ENCODE measurements at regions not wholly inside any gene's neighbourhood (a gene's known extent, or its start where the extent isn't known, plus 50 kb on each side); places are given as distances from the start of the nearest gene placed in this dataset.

- H3K4me1 Mint-ChIP-seq, result no peaks in the 10 kb centered on the region
- ATAC-seq (ENCODE audit: low read depth), result no peak
- H3K9me3 Mint-ChIP-seq, result no peaks in the 10 kb centered on the region
- H3K27me3 Mint-ChIP-seq, result peaks cover 3% of the 10 kb centered on the region
- H3K27ac Mint-ChIP-seq, result no peak overlapping the region
- H3K4me3 Mint-ChIP-seq, result no peak overlapping the region
- no peaks in the 10 kb centered on the region for H3K36me3 Mint-ChIP-seq
- POLR2A ChIA-PET, result no interaction called here
- DNase-seq, result no peak
Observed at GRCh38 chr13:105247830-105248229, 1287.6 kb downstream of the EFNB2 start.

- H3K27me3 Mint-ChIP-seq, result no peaks in the 10 kb centered on the region
- H3K36me3 Mint-ChIP-seq, result no peaks in the 10 kb centered on the region
- H3K4me3 Mint-ChIP-seq, result no peak overlapping the region
- DNase-seq, result no peak
- H3K4me1 Mint-ChIP-seq, result no peaks in the 10 kb centered on the region
- H3K27ac Mint-ChIP-seq, result no peak overlapping the region
- no peak for ATAC-seq (ENCODE audit: low read depth)
- H3K9me3 Mint-ChIP-seq, result no peaks in the 10 kb centered on the region
- POLR2A ChIA-PET, result no interaction called here
Observed at GRCh38 chr13:105240371-105240770, 1295.1 kb downstream of the EFNB2 start.

- Mint-ChIP-seq H3K27me3 (no peaks in the 10 kb centered on the region), H3K4me3 (no peak overlapping the region), H3K4me1 (no peaks in the 10 kb centered on the region), H3K9me3 (no peaks in the 10 kb centered on the region), H3K27ac (no peak overlapping the region), H3K36me3 (no peaks in the 10 kb centered on the region)
- ATAC-seq (ENCODE audit: low read depth), result no peak
- DNase-seq, result no peak
- POLR2A ChIA-PET, result no interaction called here
Observed at GRCh38 chr13:105232439-105232838, 1303.0 kb downstream of the EFNB2 start.

- Mint-ChIP-seq H3K9me3 (no peaks in the 10 kb centered on the region), H3K36me3 (no peaks in the 10 kb centered on the region), H3K4me1 (no peaks in the 10 kb centered on the region), H3K27me3 (no peaks in the 10 kb centered on the region), H3K4me3 (no peak overlapping the region), H3K27ac (no peak overlapping the region)
- ATAC-seq (ENCODE audit: low read depth) (no peak), DNase-seq (no peak)
- POLR2A ChIA-PET, result no interaction called here
Observed at GRCh38 chr13:105232006-105232405, 1303.5 kb downstream of the EFNB2 start.

- Mint-ChIP-seq H3K4me3 (no peak overlapping the region), H3K9me3 (no peaks in the 10 kb centered on the region), H3K27ac (no peak overlapping the region), H3K4me1 (no peaks in the 10 kb centered on the region), H3K27me3 (no peaks in the 10 kb centered on the region), H3K36me3 (no peaks in the 10 kb centered on the region)
- no peak for ATAC-seq (ENCODE audit: low read depth)
- POLR2A ChIA-PET, result no interaction called here
- DNase-seq, result no peak
Observed at GRCh38 chr13:105231579-105231978, 1303.9 kb downstream of the EFNB2 start.

- H3K4me1 Mint-ChIP-seq, result no peaks in the 10 kb centered on the region
- H3K27ac Mint-ChIP-seq, result no peak overlapping the region
- no peak for DNase-seq
- H3K9me3 Mint-ChIP-seq, result no peaks in the 10 kb centered on the region
- no peak for ATAC-seq (ENCODE audit: low read depth)
- H3K4me3 Mint-ChIP-seq, result no peak overlapping the region
- H3K36me3 Mint-ChIP-seq, result no peaks in the 10 kb centered on the region
- POLR2A ChIA-PET, result no interaction called here
- no peaks in the 10 kb centered on the region for H3K27me3 Mint-ChIP-seq
Observed at GRCh38 chr13:105220881-105221280, 1314.6 kb downstream of the EFNB2 start.

- no peaks in the 10 kb centered on the region for H3K27me3 Mint-ChIP-seq
- ATAC-seq (ENCODE audit: low read depth) (no peak), DNase-seq (no peak)
- no peaks in the 10 kb centered on the region for H3K9me3 Mint-ChIP-seq
- no peaks in the 10 kb centered on the region for H3K4me1 Mint-ChIP-seq
- no peak overlapping the region for H3K27ac Mint-ChIP-seq
- no peak overlapping the region for H3K4me3 Mint-ChIP-seq
- POLR2A ChIA-PET, result no interaction called here
- H3K36me3 Mint-ChIP-seq, result no peaks in the 10 kb centered on the region
Observed at GRCh38 chr13:105220063-105220462, 1315.4 kb downstream of the EFNB2 start.

- Mint-ChIP-seq H3K36me3 (no peaks in the 10 kb centered on the region), H3K27me3 (no peaks in the 10 kb centered on the region), H3K27ac (no peak overlapping the region), H3K4me3 (no peak overlapping the region), H3K9me3 (no peaks in the 10 kb centered on the region), H3K4me1 (no peaks in the 10 kb centered on the region)
- POLR2A ChIA-PET, result no interaction called here
- no peak for DNase-seq
- ATAC-seq (ENCODE audit: low read depth), result no peak
Observed at GRCh38 chr13:105219651-105220050, 1315.8 kb downstream of the EFNB2 start.

GRCh38 chr13:105213512-105213911, 1322.0 kb downstream of the EFNB2 start:
- ATAC-seq (ENCODE audit: low read depth) (no peak), DNase-seq (no peak)
- H3K27ac Mint-ChIP-seq, result no peak overlapping the region
- no peaks in the 10 kb centered on the region for H3K4me1 Mint-ChIP-seq
- no peaks in the 10 kb centered on the region for H3K9me3 Mint-ChIP-seq
- H3K36me3 Mint-ChIP-seq, result no peaks in the 10 kb centered on the region
- H3K4me3 Mint-ChIP-seq, result no peak overlapping the region
- POLR2A ChIA-PET, result no interaction called here
- H3K27me3 Mint-ChIP-seq, result no peaks in the 10 kb centered on the region

GRCh38 chr13:105207572-105208293, 1327.7 kb downstream of the EFNB2 start:
- POLR2A ChIA-PET, result no interaction called here
- H3K4me1 Mint-ChIP-seq, result no peaks in the 10 kb centered on the region
- H3K27me3 Mint-ChIP-seq, result no peaks in the 10 kb centered on the region
- ATAC-seq (ENCODE audit: low read depth), result no peak
- H3K9me3 Mint-ChIP-seq, result no peaks in the 10 kb centered on the region
- H3K27ac Mint-ChIP-seq, result no peak overlapping the region
- no peak for DNase-seq
- no peaks in the 10 kb centered on the region for H3K36me3 Mint-ChIP-seq
- H3K4me3 Mint-ChIP-seq, result no peak overlapping the region

- POLR2A ChIA-PET, result no interaction called here
- Mint-ChIP-seq H3K9me3 (no peaks in the 10 kb centered on the region), H3K4me1 (no peaks in the 10 kb centered on the region), H3K27me3 (peaks cover 2% of the 10 kb centered on the region), H3K36me3 (no peaks in the 10 kb centered on the region), H3K27ac (no peak overlapping the region), H3K4me3 (no peak overlapping the region)
- no peak for ATAC-seq (ENCODE audit: low read depth)
- DNase-seq, result no peak
Observed at GRCh38 chr13:105202354-105202753, 1333.1 kb downstream of the EFNB2 start.

GRCh38 chr13:105201351-105201750, 1334.1 kb downstream of the EFNB2 start:
- no peak overlapping the region for H3K27ac Mint-ChIP-seq
- no peaks in the 10 kb centered on the region for H3K4me1 Mint-ChIP-seq
- DNase-seq, result no peak
- POLR2A ChIA-PET, result no interaction called here
- no peaks in the 10 kb centered on the region for H3K9me3 Mint-ChIP-seq
- no peak for ATAC-seq (ENCODE audit: low read depth)
- H3K36me3 Mint-ChIP-seq, result no peaks in the 10 kb centered on the region
- peaks cover 2% of the 10 kb centered on the region for H3K27me3 Mint-ChIP-seq
- no peak overlapping the region for H3K4me3 Mint-ChIP-seq

- Mint-ChIP-seq H3K27me3 (peaks cover 2% of the 10 kb centered on the region), H3K36me3 (no peaks in the 10 kb centered on the region), H3K9me3 (no peaks in the 10 kb centered on the region), H3K4me3 (no peak overlapping the region), H3K4me1 (no peaks in the 10 kb centered on the region), H3K27ac (no peak overlapping the region)
- POLR2A ChIA-PET, result no interaction called here
- ATAC-seq (ENCODE audit: low read depth), result no peak
- DNase-seq, result no peak
Observed at GRCh38 chr13:105200181-105200580, 1335.3 kb downstream of the EFNB2 start.

- Mint-ChIP-seq H3K4me3 (no peak overlapping the region), H3K36me3 (no peaks in the 10 kb centered on the region), H3K27me3 (peaks cover 2% of the 10 kb centered on the region), H3K27ac (no peak overlapping the region), H3K4me1 (no peaks in the 10 kb centered on the region), H3K9me3 (no peaks in the 10 kb centered on the region)
- POLR2A ChIA-PET, result no interaction called here
- no peak for DNase-seq
- ATAC-seq (ENCODE audit: low read depth), result no peak
Observed at GRCh38 chr13:105196052-105196451, 1339.4 kb downstream of the EFNB2 start.

GRCh38 chr13:105193026-105193425, 1342.4 kb downstream of the EFNB2 start:
- no peak overlapping the region for H3K4me3 Mint-ChIP-seq
- H3K36me3 Mint-ChIP-seq, result no peaks in the 10 kb centered on the region
- DNase-seq (no peak), ATAC-seq (ENCODE audit: low read depth) (no peak)
- no peaks in the 10 kb centered on the region for H3K9me3 Mint-ChIP-seq
- H3K4me1 Mint-ChIP-seq, result no peaks in the 10 kb centered on the region
- no peak overlapping the region for H3K27ac Mint-ChIP-seq
- H3K27me3 Mint-ChIP-seq, result no peaks in the 10 kb centered on the region
- POLR2A ChIA-PET, result no interaction called here
